Activated B cell treated with CpG ODN at 0.5 μM for 24 hours (primary cell): ENCODE measurements at regions not wholly inside any gene's neighbourhood (a gene's known extent, or its start where the extent isn't known, plus 50 kb on each side); places are given as distances from the start of the nearest gene placed in this dataset.

Source experiments
- ATAC-seq: fragments of 200-7000 bp; cut with Tn5 transposase; one replicate; pipeline ENCODE4 v1.10.0; 2021; ENCODE audit warnings: low read depth, mild to moderate bottlenecking, moderate library complexity
- CTCF ChIA-PET: fragments of 350-600 bp; sonication (Branson Sonifier 250); formaldehyde crosslinking; loops from one replicate; lab custom pipeline; 2021; ENCODE audit warnings: antibody characterized with exemption; lab: Charles Lee
- POLR2A ChIA-PET: fragments of 350-600 bp; sonication (Branson Sonifier 250); formaldehyde crosslinking; loops from one replicate; lab custom pipeline; 2021; ENCODE audit warnings: antibody characterized with exemption; lab: Charles Lee
- DNase-seq: peaks from one replicate; pipeline ENCODE4 v3.0.0; 2022
- H3K27ac Mint-ChIP-seq: one replicate; pipeline ENCODE4 v1.8.0; 2020; ENCODE audit warnings: mixed read lengths
- H3K27me3 Mint-ChIP-seq: one replicate; pipeline ENCODE4 v1.8.0; 2021; ENCODE audit warnings: mixed read lengths
- H3K36me3 Mint-ChIP-seq: one replicate; pipeline ENCODE4 v1.8.0; 2021; ENCODE audit warnings: low read depth, mixed read lengths
- H3K4me1 Mint-ChIP-seq: one replicate; pipeline ENCODE4 v1.8.0; 2021; ENCODE audit warnings: mixed read lengths
- H3K4me3 Mint-ChIP-seq: one replicate; pipeline ENCODE4 v1.8.0; 2020; ENCODE audit warnings: mild to moderate bottlenecking, mixed read lengths
- H3K9me3 Mint-ChIP-seq: one replicate; pipeline ENCODE4 v1.8.0; 2020; ENCODE audit warnings: mixed read lengths
- CTCF ChIP-seq: fragments of 200-600 bp; IDR thresholded peaks from one replicate; pipeline ENCODE4 v1.8.0; 2022; ENCODE audit warnings: antibody characterized with exemption, mild to moderate bottlenecking
- intact Hi-C: fragments of 100-400 bp; cut with micrococcal nuclease; formaldehyde crosslinking; loops from one replicate; pipeline ENCODE4 v1.15.1; 2024

GRCh38 chr15:79381593-79381992 is 50.5 kb upstream of the MINAR1 start:
- Mint-ChIP-seq H3K27ac (no peak overlapping the region), H3K9me3 (no peaks in the 10 kb centered on the region), H3K4me1 (no peaks in the 10 kb centered on the region), H3K27me3 (no peaks in the 10 kb centered on the region), H3K36me3 (peaks cover 2% of the 10 kb centered on the region), H3K4me3 (no peak overlapping the region)
- DNase-seq, result no peak
- ATAC-seq, result no peak
- TF ChIP-seq CTCF, result no peak
- intact Hi-C loops, result loop anchor here (1.0 to 5.0 kb wide), 5 partner anchors 215 to 926 kb away; no protein-coding TSS in a partner anchor
- ChIA-PET POLR2A (no interaction called here), CTCF (interaction anchor here (0.9 to 7.4 kb wide), 23 partner anchors 8 to 927 kb away, joined by 3 to 145 read pairs (median 4); partner anchors contain the start of genes MTHFS and TMED3)
